ENCODE measurements at regions not wholly inside any gene's neighbourhood (a gene's known extent, or its start where the extent isn't known, plus 50 kb on each side); places are given as distances from the start of the nearest gene placed in this dataset.

GRCh38 chr12:24441458-24441857 lies 492.0 kb upstream of the SOX5 start:
- TF ChIP-seq POLR2A (IDR thresholded peaks at IDR 0.05) (no peak), POLR2AphosphoS5 (IDR thresholded peaks at IDR 0.05) (no peak), CTCF (IDR thresholded peaks at IDR 0.05) (no peak)
- H3K4me3 ChIP-seq: no peak overlapping the region
- intact Hi-C loops (cut with DNase I; ENCODE audit: low total_unique reads): no loop called here
- no peaks in the 10 kb centered on the region for H3K36me3 ChIP-seq
- H3K4me1 ChIP-seq: no peaks in the 10 kb centered on the region
- no peaks in the 10 kb centered on the region for H3K27me3 ChIP-seq
- no peak for DNase-seq (ENCODE audit: low spot score in 2 of 2)
- no peak overlapping the region for H3K27ac ChIP-seq
- no peaks in the 10 kb centered on the region for H3K9me3 ChIP-seq

DNA sequence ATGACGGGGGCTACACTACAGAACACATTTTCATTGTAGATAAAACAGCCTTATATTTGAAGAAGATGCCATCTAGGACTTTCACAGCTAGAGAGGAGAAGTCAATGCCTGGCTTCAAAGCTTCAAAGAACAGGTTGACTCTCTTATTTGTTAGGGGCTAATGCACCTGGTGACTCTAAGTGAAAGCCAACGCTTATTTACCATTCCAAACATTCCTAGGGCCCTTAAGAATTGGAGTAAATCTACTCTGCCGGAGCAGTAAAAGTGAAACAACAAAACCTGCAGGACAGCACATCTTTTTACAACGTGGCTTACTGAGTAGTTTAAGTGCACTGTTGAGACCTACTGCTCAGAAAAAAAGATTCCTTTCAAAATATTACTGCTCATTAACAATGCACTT lies 487.2 kb upstream of the SOX5 start:
- TF ChIP-seq POLR2AphosphoS5 (IDR thresholded peaks at IDR 0.05) (no peak), POLR2A (IDR thresholded peaks at IDR 0.05) (no peak), CTCF (IDR thresholded peaks at IDR 0.05) (no peak)
- Histone ChIP-seq H3K4me3 (no peak overlapping the region), H3K27me3 (no peaks in the 10 kb centered on the region), H3K27ac (no peak overlapping the region), H3K36me3 (no peaks in the 10 kb centered on the region), H3K9me3 (no peaks in the 10 kb centered on the region), H3K4me1 (no peaks in the 10 kb centered on the region)
- DNase-seq (ENCODE audit: low spot score in 2 of 2): no peak
- intact Hi-C loops (cut with DNase I; ENCODE audit: low total_unique reads): no loop called here

- Histone ChIP-seq H3K36me3 (no peaks in the 10 kb centered on the region), H3K27ac (no peak overlapping the region), H3K27me3 (no peaks in the 10 kb centered on the region), H3K9me3 (no peaks in the 10 kb centered on the region), H3K4me1 (no peaks in the 10 kb centered on the region), H3K4me3 (no peak overlapping the region)
- intact Hi-C loops (cut with DNase I; ENCODE audit: low total_unique reads): no loop called here
- no peak for DNase-seq (ENCODE audit: low spot score in 2 of 2)
- TF ChIP-seq POLR2A (IDR thresholded peaks at IDR 0.05) (no peak), POLR2AphosphoS5 (IDR thresholded peaks at IDR 0.05) (no peak), CTCF (IDR thresholded peaks at IDR 0.05) (no peak)
These were observed 482.4 kb upstream of the SOX5 start for GRCh38 chr12:24431872-24432271.

DNA sequence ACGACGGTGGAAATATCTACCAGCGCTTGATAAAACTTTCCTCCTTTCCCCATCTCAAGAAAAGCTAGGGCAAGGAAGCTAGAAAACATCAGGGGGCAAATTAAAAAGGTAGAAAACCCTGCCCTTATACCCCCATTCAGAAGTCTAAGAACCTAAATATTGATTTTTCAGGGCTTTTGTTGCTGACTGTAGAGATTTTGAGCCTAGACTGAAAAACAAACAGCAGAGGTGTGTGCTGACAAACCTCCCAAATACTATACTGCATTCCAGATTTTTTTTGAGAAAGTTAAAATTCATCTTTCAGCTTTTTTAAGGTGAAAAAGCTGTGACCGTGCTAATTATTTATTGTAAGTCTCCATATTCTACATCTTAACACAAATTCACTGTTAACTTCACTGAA lies 478.3 kb upstream of the SOX5 start:
- intact Hi-C loops (cut with DNase I; ENCODE audit: low total_unique reads): no loop called here
- Histone ChIP-seq H3K27ac (no peak overlapping the region), H3K4me1 (no peaks in the 10 kb centered on the region), H3K9me3 (no peaks in the 10 kb centered on the region), H3K36me3 (no peaks in the 10 kb centered on the region), H3K27me3 (no peaks in the 10 kb centered on the region), H3K4me3 (no peak overlapping the region)
- no peak for TF ChIP-seq POLR2A (IDR thresholded peaks at IDR 0.05)
- TF ChIP-seq CTCF (IDR thresholded peaks at IDR 0.05): no peak
- TF ChIP-seq POLR2AphosphoS5 (IDR thresholded peaks at IDR 0.05): no peak
- DNase-seq (ENCODE audit: low spot score in 2 of 2): no peak

DNA sequence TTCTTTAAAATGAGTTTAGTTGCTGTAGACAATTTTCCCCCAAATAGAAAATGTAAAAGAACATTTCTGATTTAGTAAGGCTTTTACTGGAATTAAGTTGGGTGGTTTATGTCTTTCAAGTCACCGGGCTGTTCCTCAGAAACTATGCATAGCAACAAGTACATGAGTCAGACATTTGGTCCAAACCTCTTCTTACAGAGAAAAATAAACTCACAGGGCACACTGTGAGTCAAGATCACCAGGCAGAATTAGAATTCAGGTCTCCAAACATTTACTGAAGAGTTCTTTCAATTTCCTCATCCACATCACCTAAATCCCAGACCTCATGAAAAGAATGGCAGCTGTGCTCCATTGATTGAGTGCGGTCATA lies 476.1 kb upstream of the SOX5 start:
- H3K27ac ChIP-seq: no peak overlapping the region
- no peaks in the 10 kb centered on the region for H3K36me3 ChIP-seq
- DNase-seq (ENCODE audit: low spot score in 2 of 2): no peak
- H3K9me3 ChIP-seq: no peaks in the 10 kb centered on the region
- intact Hi-C loops (cut with DNase I; ENCODE audit: low total_unique reads): no loop called here
- TF ChIP-seq CTCF (IDR thresholded peaks at IDR 0.05) (no peak), POLR2A (IDR thresholded peaks at IDR 0.05) (no peak), POLR2AphosphoS5 (IDR thresholded peaks at IDR 0.05) (no peak)
- no peaks in the 10 kb centered on the region for H3K27me3 ChIP-seq
- no peaks in the 10 kb centered on the region for H3K4me1 ChIP-seq
- H3K4me3 ChIP-seq: no peak overlapping the region

Measured in breast epithelium (tissue), 4 donors.